Spleen (tissue), 11 donors: ENCODE measurements at regions not wholly inside any gene's neighbourhood (a gene's known extent, or its start where the extent isn't known, plus 50 kb on each side); places are given as distances from the start of the nearest gene placed in this dataset.
"Not testable (repeated sequence)": the region's sequence is repeated elsewhere in the genome, so short reads cannot be mapped to it uniquely, and the experiment has no call there.

ENCODE experiments used
- DNase-seq: peaks from one replicate; pipeline ENCODE4 v3.0.0-alpha.2; 2020
- H3K27ac ChIP-seq, 8 donors: fragments of 200-600 bp; sonication (generic) in 7 of 8; 1 replicate in 4 of 8; 2 replicates in 4 of 8; pipeline versions ENCODE4 v1.5.0 to v1.8.0; 2016 to 2021; ENCODE audit warnings: inconsistent platforms in 4 of 8, mild to moderate bottlenecking in 4 of 8, moderate library complexity in 1 of 8
- H3K27me3 ChIP-seq, 7 donors: fragments of 200-600 bp; sonication (generic) in 6 of 7; replicated peaks in 1 of 7; 1 replicate in 4 of 7; 2 replicates in 3 of 7; pipeline versions ENCODE4 v1.5.0 to v1.8.0; 2016 to 2021; ENCODE audit warnings: inconsistent platforms in 3 of 7, mild to moderate bottlenecking in 1 of 7
- H3K36me3 ChIP-seq, 6 donors: fragments of 200-600 bp; sonication (generic) in 5 of 6; 1 replicate in 4 of 6; 2 replicates in 2 of 6; pipeline versions ENCODE4 v1.5.0 to v1.8.0; 2016 to 2021; ENCODE audit warnings: inconsistent platforms in 2 of 6
- H3K4me1 ChIP-seq, 6 donors: fragments of 200-600 bp; sonication (generic) in 5 of 6; 1 replicate in 3 of 6; 2 replicates in 3 of 6; pipeline versions ENCODE4 v1.5.0 to v1.8.0; 2016 to 2021; ENCODE audit warnings: inconsistent platforms in 3 of 6
- H3K4me3 ChIP-seq, 8 donors: fragments of 200-600 bp; sonication (generic) in 7 of 8; 1 replicate in 4 of 8; 2 replicates in 4 of 8; pipeline versions ENCODE4 v1.5.0 to v1.8.0; 2016 to 2021; ENCODE audit warnings: inconsistent platforms in 4 of 8, mild to moderate bottlenecking in 4 of 8, moderate library complexity in 2 of 8
- H3K9me3 ChIP-seq, 8 donors: fragments of 200-600 bp; sonication (generic) in 7 of 8; 1 replicate in 4 of 8; 2 replicates in 4 of 8; pipeline versions ENCODE4 v1.5.0 to v1.8.0; 2016 to 2021; ENCODE audit warnings: inconsistent platforms in 4 of 8
- CTCF ChIP-seq, 11 experiments: fragments of 200-600 bp in 7 of 11; fragments of 450-650 bp in 4 of 11; sonication (generic) in 4 of 11; IDR thresholded peaks in 8 of 11; conservative IDR thresholded peaks in 3 of 11; 1 replicate in 7 of 11; 2 replicates in 4 of 11; pipeline versions ENCODE4 v1.4.0 to v1.8.0; 2016 to 2021; ENCODE audit warnings: antibody characterized with exemption in 11 of 11, inconsistent platforms in 4 of 11, mild to moderate bottlenecking in 1 of 11
- POLR2A ChIP-seq, 3 donors: fragments of 450-650 bp; IDR thresholded peaks; one replicate each; pipeline ENCODE4 v1.5.1; 2017; ENCODE audit warnings: antibody characterized with exemption in 3 of 3, mild to moderate bottlenecking in 1 of 3
- POLR2AphosphoS5 ChIP-seq, 3 donors: sonication (generic); formaldehyde crosslinking; IDR thresholded peaks; one replicate each; pipeline ENCODE4 v1.5.1; 2017; ENCODE audit warnings: antibody characterized with exemption in 3 of 3
- WGBS, 5 donors: extraction: QIAGEN DNeasy Blood & Tissue Kit in 3 of 5; methylation state at CpG; one replicate each; pipeline versions ENCODE4 v1.1.5 to v1.1.7; 2013 to 2018; 5-methylcytosine and 5-hydroxymethylcytosine counted together
- intact Hi-C: fragments of 100-400 bp; cut with DNase I; formaldehyde crosslinking; loops from one replicate; pipeline ENCODE4 v1.15.0; 2023; ENCODE audit warnings: low total_unique reads
- donor health status: healthy with polysubstance abuse.
- donor health status: DM: no; HTN: no; CAD: no; lungs with moderate emphysema.
- donor health status: DM: no; HTN: no; CAD: no.
- donor health status: Bipolar disorder and iron deficiency.
- donor health status: healthy.
- donor health status: DM: no; HTN: no; CAD: no.
- donor health status: DM: yes; HTN: yes; CAD: no.

DNA sequence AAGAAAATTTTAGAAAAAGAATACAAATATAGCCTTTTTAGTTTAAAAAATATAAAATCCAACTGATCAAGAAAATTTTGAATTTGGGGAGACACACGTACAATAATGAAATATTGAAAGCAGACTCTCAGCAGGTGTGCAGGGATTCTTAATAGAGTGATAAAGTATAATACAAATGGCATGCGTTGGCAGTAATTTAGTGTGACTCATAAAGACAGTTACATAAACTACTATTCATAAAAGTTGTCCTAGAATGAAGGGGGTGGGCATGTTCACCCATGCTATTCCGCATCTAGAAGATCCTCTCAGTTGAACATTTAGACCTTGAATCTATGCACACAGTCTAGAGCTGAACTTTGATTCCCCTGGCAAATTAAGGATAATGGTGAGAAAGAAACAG, 200.4 kb upstream of the AVPR1A start:
- no peak for DNase-seq
- TF ChIP-seq POLR2AphosphoS5 (IDR thresholded peaks at IDR 0.05) = no peak
- TF ChIP-seq CTCF (IDR thresholded peaks at IDR 0.05 in 8 of 11, conservative IDR thresholded peaks at IDR 0.05 in 3 of 11) = no peak
- TF ChIP-seq POLR2A (IDR thresholded peaks at IDR 0.05) = no peak
- Histone ChIP-seq H3K4me1 (no peaks in the 10 kb centered on the region), H3K27me3 (no peaks in the 10 kb centered on the region), H3K4me3 (no peak overlapping the region), H3K9me3 (no peaks in the 10 kb centered on the region), H3K36me3 (no peaks in the 10 kb centered on the region), H3K27ac (no peak overlapping the region)
- 83 to 95% (median 89%) methylated on average over 3 of the region's 3 CpGs for WGBS, 5 donors
- intact Hi-C loops = no loop called here

- 57 to 78% (median 60%) methylated on average over 3 of the region's 3 CpGs for WGBS, 5 donors
- peaks cover 0 to 4% (median 0%) of the 10 kb centered on the region in 8 donors for H3K9me3 ChIP-seq
- no peaks in the 10 kb centered on the region for H3K27me3 ChIP-seq
- no peaks in the 10 kb centered on the region for H3K36me3 ChIP-seq
- DNase-seq = no peak
- H3K4me3 ChIP-seq = no peak overlapping the region
- intact Hi-C loops = no loop called here
- H3K4me1 ChIP-seq = no peaks in the 10 kb centered on the region
- no peak for TF ChIP-seq POLR2A (IDR thresholded peaks at IDR 0.05)
- no peak overlapping the region for H3K27ac ChIP-seq
Observed at GRCh38 chr12:63348556-63348955, 197.6 kb upstream of the AVPR1A start.

GRCh38 chr12:63337158-63337557, 186.2 kb upstream of the AVPR1A start:
- H3K36me3 ChIP-seq, H3K4me1 ChIP-seq, DNase-seq, intact Hi-C loops, H3K27ac ChIP-seq, H3K4me3 ChIP-seq, H3K27me3 ChIP-seq: not testable (repeated sequence)
- peaks cover 0 to 20% (median 11%) of the 10 kb centered on the region in 8 donors for H3K9me3 ChIP-seq
- 43 to 61% (median 56%) methylated on average over 2 to 4 of the region's 4 CpGs for WGBS, 5 donors

GRCh38 chr12:63326260-63326659, 175.3 kb upstream of the AVPR1A start:
- Histone ChIP-seq H3K4me3 (no peak overlapping the region), H3K36me3 (no peaks in the 10 kb centered on the region), H3K9me3 (no peaks in the 10 kb centered on the region), H3K27me3 (no peaks in the 10 kb centered on the region), H3K27ac (no peak overlapping the region), H3K4me1 (no peaks in the 10 kb centered on the region)
- DNase-seq = no peak
- intact Hi-C loops = no loop called here
- TF ChIP-seq POLR2A (IDR thresholded peaks at IDR 0.05) (no peak), POLR2AphosphoS5 (IDR thresholded peaks at IDR 0.05) (no peak), CTCF (IDR thresholded peaks at IDR 0.05 in 8 of 11, conservative IDR thresholded peaks at IDR 0.05 in 3 of 11) (no peak)

DNA sequence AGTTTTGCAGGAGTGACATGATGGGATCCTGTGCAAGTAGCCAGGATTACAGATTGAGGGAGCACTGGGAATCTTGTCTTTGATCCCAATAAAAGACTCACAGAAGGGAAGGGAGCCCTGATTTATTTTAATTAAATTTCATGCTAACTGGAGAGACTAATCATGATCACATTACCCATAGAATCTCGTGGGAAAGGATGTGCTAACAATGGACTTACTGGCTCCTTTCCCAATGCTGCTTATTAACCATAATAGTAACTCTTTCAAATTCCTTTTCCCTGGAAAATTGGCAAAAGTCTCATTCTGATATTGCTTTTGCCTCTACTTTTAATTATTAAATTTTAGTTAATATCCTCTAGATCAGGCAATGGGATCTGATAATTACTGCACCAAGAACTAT, 174.8 kb upstream of the AVPR1A start:
- DNase-seq = no peak
- Histone ChIP-seq H3K27me3 (no peaks in the 10 kb centered on the region), H3K4me1 (no peaks in the 10 kb centered on the region), H3K27ac (no peak overlapping the region), H3K9me3 (no peaks in the 10 kb centered on the region), H3K4me3 (no peak overlapping the region), H3K36me3 (no peaks in the 10 kb centered on the region)
- TF ChIP-seq POLR2A (IDR thresholded peaks at IDR 0.05) (no peak), POLR2AphosphoS5 (IDR thresholded peaks at IDR 0.05) (no peak), CTCF (IDR thresholded peaks at IDR 0.05 in 8 of 11, conservative IDR thresholded peaks at IDR 0.05 in 3 of 11) (no peak)
- WGBS, 5 donors = 27 to 47% (median 41%) methylated on average over 1 of the region's 1 CpG
- intact Hi-C loops = no loop called here
